HG03025 (cell line): ENCODE measurements at regions not wholly inside any gene's neighbourhood (a gene's known extent, or its start where the extent isn't known, plus 50 kb on each side); places are given as distances from the start of the nearest gene placed in this dataset.
"Not testable (repeated sequence)": the region's sequence is repeated elsewhere in the genome, so short reads cannot be mapped to it uniquely, and the experiment has no call there.

ENCODE experiments used
- ATAC-seq: cut with Tn5 transposase; IDR thresholded peaks from one replicate; pipeline ENCODE4 v1.9.1; 2021; ENCODE audit warnings: mild to moderate bottlenecking, moderate library complexity; ENCODE audit not compliant: unreplicated experiment, low FRiP score

DNA sequence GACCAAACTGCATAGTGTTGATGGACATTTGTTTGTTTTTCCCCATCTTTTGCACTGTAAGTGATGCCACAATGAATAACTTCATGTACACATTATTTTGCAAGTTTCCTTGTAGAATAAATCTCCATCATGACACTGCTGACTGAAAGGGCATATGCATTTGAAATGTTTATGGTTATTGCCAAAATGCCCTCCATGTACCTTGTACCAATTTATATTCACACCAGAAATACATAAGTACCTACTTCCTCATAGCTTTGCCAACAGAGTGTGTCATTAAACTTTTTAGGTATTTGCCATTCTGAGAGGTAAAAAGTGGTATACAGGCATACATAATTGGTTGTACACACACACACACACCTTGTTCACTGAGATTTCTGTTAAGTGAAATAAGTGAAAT is 361.0 kb upstream of the PCSK5 start:
- ATAC-seq, result no peak

DNA sequence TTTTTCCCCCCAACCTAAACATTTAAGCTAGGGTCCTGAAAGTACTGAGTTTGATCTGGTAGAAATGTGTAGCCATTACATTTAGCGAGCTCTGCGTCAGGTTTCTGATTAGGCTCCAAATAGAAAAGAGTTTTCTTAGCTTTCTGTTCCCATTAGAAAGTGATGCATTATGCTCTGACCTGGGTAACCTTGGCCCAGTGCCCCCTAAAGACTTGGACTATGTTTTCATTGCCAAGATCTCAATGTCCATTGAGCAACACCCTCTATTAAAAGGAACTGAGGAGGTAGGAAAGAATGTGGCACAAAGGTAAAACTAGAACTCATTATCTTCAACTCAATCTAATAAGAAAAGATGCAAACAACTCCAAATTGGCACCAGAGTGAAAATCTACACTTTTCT is 358.9 kb upstream of the PCSK5 start:
- ATAC-seq, result no peak

DNA sequence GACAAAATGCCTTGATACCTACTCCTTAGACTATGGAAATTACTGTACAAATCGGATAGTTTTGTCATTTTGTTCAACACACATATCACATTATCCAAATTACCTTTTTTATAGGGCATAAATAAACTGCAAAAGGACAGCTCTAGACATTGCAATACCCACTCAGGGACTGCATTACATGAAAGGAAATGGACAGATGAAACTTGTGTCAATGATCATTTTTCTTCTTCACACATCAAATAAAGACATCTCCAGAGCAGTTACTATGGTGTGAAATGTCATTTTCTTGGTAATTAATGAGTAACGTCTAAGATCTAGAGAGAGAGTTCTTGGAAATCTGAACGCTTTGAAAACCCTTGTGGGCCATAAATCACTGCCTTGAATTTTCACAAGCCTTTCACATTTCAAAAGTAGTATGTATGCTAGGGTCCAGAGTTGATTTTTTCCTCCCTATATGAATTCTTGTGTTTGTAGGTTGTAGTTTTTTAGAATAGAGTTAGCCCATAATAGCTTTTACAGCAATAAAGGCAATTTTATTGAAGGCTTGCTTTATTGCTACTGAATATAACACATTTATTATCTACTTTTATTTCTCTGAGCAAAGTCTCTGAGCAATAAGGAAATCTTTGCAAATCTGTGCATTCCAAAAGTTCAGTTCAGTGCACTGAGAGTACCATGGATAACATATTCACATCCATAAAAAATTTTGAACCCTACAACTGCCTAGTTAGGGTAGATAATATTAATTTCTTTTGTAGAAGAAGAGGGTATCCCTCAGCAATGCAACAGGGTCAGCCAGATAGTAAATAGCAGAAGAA is 358.0 kb upstream of the PCSK5 start:
- ATAC-seq, result no peak

GRCh38 chr9:75539523-75539922 is 350.9 kb upstream of the PCSK5 start:
- no peak for ATAC-seq

DNA sequence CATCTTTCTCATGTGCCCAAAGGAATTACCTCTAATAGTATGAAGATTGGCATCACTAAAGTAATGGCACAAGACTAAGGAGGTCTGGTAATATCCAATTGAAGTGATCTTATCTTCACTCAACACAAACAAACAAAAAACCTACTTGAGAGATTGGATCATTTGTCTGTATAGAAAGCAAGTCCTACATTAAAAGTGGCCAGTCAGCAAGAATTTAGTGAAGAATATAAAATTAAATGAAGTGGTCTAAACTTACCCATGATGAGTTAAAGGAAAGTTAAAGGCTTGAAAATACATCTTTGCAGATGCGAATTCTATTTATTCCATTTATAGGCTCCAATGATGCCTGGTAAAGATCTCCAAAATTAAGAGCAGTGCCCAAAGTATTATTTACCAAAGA is 350.3 kb upstream of the PCSK5 start:
- ATAC-seq, result no peak

GRCh38 chr9:75541734-75542133 is 348.7 kb upstream of the PCSK5 start:
- no peak for ATAC-seq

- ATAC-seq, result no peak
These were observed 345.7 kb upstream of the PCSK5 start for GRCh38 chr9:75544815-75545214.

GRCh38 chr9:75545287-75545686 is 345.2 kb upstream of the PCSK5 start:
- no peak for ATAC-seq

DNA sequence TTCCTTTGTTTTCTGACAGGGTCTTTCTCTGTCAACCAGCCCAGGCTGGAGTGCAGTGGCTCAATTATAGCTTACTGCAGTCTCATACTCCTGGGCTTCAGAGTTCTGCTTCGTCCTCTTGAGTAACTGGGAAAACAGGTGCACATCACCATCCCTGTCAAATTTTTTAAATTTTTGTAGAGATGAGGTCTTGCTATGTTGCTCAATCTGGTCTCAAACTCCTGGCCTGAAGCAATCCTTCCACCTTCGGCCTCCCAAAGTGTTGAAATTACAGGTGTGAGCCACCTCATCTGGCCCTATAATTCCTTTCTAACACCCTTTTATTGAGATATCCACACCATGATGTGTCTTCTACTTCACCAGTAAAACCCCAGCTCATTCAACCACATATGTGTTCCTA is 341.6 kb upstream of the PCSK5 start:
- no peak for ATAC-seq

GRCh38 chr9:75551861-75552260 is 338.6 kb upstream of the PCSK5 start:
- ATAC-seq, result no peak

DNA sequence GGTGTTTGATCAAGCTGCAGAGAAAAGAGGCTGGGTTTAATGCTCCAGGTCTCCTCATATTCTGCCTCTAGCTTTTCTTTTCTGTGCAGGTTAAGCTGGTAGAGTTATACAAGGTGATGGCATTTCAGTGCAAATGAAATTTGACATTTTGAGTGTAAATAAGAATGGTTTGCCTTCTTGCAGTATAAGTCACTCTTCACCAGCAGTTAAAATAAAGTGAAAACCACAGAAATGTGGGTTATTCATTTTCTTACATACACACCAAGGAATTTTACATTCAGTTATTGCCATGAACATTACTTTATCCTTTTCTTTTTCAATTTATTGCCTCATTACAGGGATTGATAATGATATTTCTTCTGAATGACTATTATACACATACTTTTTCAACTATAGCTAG is 337.5 kb upstream of the PCSK5 start:
- ATAC-seq, result no peak

- not testable (repeated sequence) for ATAC-seq
These were observed 323.7 kb upstream of the PCSK5 start for GRCh38 chr9:75566813-75567212.

DNA sequence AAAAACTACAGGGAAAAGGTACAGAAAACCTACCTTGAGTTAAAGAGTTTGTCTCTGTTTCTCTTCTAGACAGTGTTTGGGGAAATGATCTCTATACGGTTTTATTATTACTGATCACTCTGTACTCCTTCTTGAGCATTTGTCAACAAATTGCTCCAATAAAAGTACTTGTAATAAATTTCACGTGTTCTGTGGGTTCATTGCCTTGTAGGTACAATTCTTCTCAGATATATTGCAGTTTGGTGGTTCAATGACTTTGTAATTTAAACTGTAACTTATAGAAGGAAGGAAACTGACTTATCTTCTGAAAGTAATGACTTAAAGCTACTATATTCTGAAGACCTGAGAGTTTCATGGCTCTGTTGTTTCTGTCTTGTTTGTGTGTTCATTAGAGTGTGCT is 319.9 kb upstream of the PCSK5 start:
- no peak for ATAC-seq

DNA sequence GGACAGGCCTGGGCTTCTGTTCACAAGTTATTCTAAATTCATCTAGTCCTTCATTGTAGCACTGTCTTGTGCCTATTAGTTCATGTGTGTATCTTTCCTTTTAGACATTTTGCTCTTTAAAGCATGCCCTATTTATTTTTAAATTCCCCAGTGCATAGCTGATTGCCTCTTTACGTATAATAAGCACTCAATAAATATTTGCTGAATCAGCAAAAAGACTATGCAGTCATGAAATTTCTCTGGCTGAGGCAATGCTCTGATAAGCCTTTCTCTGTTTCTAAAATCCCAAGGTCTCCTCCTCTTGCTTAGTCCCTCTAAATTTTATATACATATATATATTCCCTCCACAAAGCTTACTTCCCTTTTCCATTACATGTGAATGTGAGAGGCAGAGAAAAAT is 315.9 kb upstream of the PCSK5 start:
- no peak for ATAC-seq

DNA sequence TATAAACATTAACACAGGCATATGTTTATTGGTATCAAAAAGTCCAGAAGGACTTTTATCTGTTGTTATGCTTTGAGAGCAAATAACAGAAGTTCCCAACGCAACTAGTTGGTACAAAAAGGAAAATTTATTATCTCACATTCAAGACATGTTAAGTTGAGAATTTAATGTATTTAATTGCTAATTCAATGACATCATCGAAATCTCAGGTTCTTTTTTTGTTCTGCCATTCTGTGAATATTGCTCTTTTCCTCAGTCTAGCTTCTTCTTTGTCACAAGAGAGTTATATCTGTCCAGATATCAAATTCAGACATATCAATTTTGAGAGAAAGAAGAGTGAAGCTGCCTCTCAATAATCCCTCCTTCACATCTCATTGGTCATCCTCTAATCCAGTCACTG is 307.6 kb upstream of the PCSK5 start:
- ATAC-seq, result no peak

DNA sequence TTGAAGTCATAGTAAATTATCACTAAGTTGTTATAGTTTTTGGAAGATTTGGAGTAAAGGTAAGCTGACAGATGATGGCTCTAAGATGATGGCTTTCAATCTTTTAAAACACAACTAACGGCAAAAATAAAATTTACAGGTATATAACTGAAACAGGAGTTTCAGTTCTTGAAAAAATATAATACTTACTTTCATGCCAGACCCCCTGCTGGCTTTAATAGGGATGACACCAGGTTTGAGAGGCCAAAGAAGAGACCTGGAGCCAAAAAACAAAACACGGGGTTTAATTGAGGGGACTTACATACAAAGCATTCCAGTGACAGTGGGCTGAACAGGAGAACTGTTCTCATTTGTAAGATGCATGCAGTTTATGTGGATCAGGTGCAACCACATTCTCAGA is 301.7 kb upstream of the PCSK5 start:
- ATAC-seq, result no peak

GRCh38 chr9:75589497-75589896 is 301.0 kb upstream of the PCSK5 start:
- no peak for ATAC-seq

GRCh38 chr9:75591972-75592371 is 298.5 kb upstream of the PCSK5 start:
- no peak for ATAC-seq

GRCh38 chr9:75592586-75592985 is 297.9 kb upstream of the PCSK5 start:
- no peak for ATAC-seq

DNA sequence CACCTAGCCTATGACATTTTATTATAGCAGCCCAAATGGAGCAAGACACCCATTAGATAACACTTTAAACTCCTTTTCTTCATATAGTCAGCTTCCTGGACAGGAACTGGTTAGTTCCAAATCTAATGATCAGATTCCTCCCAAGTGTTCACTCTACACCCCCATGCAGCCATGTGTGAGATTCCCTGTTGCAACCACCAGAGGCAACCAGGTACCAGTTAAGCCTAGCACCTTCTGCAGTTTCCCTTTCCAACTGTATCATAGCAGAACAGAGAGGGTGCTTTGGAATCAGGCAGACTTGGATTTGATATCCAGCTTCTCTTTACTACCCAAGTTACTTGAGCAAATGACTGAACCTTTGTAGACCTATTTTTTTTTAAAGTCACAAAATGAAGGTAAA is 296.6 kb upstream of the PCSK5 start:
- no peak for ATAC-seq

DNA sequence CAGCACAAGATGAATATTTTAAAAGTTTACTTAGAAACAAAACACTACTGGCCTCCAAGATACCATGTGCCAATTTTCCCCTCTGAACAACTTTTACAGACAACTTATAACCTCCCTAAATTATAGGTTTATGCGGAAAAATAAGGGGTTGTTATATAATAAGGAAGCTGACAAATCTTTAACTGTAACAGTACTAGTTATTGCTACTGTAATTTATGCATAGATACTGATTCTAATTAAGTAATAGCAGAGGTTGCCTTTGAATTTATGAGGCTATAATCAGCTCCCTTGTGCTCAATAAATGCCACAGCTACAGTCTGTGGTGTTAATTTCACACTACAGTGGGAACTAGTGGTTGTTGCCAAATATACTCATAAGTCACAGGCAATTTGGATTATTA is 291.3 kb upstream of the PCSK5 start:
- ATAC-seq, result no peak

GRCh38 chr9:75601280-75601679 is 289.2 kb upstream of the PCSK5 start:
- ATAC-seq, result no peak

- ATAC-seq, result no peak
These were observed 288.4 kb upstream of the PCSK5 start for GRCh38 chr9:75602060-75602459.
